ENCODE measurements at regions not wholly inside any gene's neighbourhood (a gene's known extent, or its start where the extent isn't known, plus 50 kb on each side); places are given as distances from the start of the nearest gene placed in this dataset.

DNA sequence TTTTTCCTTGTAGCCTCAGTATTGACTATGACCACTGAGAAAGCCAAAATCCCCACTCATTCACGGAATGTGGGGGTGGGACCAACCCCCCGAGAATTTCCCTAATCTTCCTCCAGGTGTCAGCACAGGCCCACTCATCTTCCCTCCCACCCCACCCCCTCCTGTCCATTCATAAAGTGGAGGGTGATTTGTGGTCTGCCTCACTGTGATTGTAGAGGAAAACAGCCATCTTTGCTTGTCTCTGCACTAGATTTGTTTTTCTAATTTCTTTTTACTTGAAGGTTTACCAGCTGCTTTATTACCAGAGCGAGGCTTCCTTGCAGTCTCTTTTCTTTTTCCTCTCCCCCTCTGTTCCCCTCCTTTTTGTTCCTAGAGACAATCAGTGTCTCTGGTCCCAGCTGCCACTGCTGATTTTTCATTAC, 171.8 kb downstream of the ICOS start:
- peak in 13 of 56 donors; percentile 1 to 27 (median 12) for DNase-seq

DNA sequence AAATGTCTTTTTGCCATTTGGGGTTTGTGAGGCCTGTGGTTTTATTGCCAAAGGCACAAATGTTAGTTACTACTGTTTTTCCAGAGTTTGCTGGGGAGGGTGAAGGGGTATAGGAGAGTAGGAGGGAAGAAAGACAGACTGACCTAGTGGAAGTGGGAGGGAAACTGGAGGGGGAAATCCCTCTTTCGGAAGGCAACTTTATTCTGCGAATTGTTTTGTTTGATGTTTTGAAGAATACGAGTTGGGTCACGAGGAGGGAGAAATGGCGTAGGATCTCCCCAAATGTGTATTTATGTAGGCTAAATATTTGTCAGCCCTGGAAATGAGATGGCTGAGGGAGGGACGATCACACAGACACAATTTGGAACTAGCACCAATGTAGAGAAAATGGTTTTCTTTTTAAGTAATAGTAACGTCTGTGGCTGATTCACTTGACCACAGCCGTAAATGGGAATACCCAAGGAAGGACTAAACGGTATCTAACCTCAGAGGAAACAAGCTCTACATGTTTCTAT, 172.3 kb downstream of the ICOS start:
- no peak for DNase-seq

DNA sequence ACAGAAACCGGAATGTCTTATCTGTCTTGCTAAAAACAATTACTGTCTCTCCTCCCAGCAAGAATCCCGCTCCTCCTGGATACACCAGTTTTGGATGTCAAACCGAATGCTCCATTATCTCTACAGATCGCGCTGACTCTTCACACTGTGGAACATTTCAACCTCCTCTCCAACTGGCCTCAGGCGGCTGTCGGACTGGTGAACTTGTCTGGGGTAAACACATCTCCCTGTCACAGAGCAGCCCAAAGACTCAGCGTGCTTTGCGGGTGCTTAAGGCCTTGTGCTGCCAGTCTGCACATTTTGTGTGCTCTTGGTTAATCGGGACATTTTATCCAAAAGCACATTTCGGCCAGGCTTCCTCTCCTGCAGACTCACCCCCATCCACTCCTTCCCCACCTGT, 173.1 kb downstream of the ICOS start:
- no peak for DNase-seq

DNA sequence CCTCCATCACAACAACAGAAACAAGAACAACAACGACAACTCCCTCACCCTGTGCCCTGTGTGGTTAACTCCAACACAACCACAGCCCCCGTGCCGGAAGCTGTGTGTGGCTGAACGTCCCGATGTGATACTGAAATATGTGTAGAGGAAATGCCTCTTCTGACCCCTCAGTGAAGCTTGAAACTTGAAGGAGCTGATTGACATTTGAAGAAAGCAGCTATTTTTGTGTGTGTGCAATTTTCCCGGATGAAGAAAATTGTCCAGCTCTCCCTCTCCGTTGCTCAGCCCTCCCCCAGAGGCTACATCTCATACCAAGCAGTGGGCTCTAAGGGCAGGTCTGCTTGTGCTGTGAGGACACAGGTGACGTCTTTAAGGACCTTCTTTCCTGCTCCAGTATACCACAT, 173.8 kb downstream of the ICOS start:
- DNase-seq, result no peak

DNA sequence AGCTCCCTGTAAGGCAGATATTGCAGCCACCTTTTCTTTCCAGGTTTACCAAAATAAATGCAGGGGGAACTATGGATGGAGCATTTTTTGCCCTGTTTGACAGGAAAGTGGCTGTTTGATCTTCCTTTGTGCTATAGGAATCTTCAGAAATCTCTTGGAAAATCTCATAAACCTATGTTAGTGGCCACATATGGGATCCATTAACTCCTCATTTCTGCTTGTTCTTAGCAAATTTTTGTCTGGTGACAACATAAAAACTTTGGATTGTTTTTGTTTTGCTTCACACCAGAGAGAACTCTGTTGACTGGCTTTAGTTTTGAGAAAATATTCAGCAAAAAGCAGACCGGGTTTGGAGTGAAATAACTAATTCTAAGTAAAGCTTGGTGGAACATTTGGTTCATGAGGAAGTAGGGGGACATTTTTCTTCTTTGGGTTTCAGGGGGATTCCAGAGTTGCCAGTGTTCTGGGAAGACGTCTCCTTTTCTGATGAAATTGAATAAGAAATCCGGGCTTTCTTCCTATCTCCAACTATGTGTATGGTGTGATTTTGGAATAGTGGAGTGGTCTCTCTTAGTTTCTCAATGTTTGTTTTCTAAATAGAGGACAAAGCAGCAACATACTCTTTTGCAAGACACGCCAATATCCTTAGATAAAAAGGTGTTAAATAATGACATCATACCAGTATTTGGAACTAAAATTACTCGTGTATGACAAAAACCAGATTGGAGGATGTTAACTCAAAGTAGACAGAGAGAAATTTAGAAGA, 174.4 kb downstream of the ICOS start:
- DNase-seq, result no peak

DNA sequence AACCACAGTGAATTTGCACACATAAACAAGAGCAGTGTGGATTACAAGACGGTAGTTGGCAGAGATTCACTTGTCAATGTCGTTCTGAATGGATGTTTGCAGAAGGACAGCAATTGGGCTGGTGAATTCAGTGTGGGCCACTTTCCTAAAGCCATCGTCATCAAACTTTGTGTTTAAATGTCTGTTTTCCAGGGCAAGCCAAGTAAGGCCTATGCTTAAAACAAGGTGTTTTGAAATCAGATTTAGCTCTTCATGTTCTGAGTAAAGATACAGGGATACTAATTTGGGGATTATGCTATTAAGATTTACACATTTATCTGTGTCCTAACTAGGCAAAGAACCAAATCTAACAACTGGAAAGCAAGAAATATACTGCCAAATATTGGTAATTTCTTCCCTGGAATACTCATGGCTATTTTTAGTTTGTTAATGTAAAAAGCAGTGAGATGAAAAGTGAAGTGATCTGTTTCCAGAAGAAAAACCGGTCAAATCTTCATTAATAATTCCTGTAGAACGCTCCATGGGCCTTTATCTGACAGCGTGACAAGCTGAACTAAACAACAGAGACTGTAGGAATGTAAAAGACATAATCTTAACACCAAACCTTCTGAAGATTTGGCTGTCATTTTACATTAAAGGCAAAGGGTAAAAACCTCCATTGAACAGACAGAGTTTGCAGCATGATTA, 175.7 kb downstream of the ICOS start:
- DNase-seq, result no peak

DNA sequence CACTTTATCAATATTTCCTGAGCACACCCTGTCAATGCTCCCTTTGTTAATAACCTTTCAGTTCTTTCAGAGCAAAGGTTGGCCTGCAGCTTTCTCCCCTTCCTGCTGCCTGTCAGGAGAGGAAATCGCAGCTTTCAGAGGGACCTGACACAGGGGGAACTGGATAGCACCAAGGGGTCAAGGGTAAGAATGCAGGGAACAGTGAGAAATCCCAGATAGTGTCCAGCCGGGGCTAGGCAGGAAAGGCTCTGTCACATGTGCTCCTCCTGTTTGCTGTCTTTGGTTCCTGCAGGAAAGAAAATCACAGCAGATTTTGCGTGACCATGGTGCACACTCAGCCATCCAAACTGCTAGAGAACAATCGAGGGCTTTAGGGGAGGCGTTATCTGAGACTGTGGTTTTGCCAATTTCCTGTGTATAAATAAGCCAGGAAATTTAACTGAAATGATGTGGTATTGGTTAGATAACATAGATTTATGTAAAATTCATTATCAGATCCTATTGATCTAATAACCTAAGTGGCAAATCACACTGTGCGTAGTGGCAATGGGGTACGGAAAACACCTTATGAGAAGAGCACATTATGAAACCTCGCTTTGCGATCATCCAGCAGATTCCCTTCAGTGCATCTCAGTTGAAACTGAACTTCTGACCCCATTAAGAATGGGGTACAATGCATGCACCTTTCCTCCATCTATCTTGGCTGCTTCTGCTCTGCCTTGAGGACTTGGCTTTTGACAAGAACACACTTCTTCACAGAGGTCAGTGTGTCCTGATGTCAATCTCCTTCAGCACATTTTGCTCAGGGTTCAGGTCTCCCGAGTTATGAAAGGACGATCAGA, 178.0 kb downstream of the ICOS start:
- no peak for DNase-seq

DNA sequence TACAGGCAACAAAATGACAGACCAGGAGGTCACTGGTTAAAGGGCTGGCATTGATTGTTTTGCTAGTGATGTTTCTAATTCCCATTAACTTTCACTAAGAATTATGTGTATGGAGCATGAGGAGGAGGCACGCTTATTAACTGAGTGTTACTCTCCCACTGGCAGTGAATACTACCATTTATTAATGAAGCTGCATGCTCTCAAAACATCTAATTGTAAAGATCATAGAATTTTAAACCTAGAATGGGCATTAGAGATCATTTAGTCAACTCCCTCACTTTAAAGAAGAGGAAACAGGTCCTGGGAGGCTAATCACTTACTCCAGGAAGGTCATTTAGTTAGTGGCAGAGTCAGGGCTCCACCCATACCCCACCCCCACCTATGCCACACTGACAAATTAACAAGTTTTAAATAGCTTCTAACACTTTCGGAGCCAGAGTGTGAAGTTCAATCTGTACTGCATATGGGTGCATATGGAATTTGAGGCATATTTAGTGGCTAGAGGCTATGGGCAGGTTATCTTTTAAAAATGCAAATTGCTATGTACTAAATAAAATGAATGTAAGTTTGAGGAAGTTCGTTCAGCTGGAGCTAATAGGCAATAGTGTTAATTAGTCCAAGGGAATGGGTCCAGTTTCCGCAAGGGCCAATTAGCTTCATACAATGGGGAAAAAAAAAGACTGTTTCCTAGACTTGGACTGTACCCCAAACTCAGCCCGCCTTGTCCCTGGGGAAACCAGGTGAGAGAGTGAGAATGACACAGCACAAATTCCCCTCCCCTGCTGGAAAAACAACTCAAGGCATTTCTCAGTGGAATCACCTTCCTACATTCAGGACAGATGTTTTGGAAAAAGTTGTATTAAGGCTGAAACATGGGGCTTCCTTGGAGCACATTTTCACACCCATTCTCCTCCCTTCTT, 178.8 kb downstream of the ICOS start:
- DNase-seq, result peak in 14 of 56 donors; percentile 4 to 57 (median 22)

DNA sequence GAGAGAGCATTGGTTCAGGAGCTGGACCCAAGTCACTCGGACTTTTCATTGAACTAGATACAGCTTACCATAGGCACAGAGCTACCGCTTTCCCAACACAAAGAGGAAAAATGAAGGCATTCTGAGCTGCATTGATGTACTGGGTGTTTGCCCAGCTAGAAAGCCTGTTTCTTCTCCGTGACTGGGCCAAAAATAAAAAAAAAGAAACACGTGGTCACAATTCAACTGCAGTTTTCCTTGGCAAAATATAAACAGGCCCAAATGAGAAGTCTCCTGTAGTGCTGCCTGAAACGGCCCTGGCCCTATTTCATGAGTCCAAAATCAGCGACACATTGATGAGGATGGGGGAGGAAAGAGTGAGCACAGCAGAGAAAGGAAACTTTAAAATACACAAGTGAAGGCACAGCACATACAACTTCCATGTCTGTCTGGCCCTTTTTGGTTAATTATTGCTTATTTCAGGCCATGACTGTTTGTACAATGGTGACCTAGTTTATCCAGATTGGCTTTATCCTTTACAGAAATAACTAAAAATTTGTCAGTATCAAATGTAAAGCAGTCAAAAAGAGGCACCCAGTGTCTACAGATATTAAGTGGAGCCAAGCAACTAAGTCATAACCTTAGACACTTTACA, 179.7 kb downstream of the ICOS start:
- peak in 35 of 56 donors; percentile 5 to 61 (median 26) for DNase-seq

DNA sequence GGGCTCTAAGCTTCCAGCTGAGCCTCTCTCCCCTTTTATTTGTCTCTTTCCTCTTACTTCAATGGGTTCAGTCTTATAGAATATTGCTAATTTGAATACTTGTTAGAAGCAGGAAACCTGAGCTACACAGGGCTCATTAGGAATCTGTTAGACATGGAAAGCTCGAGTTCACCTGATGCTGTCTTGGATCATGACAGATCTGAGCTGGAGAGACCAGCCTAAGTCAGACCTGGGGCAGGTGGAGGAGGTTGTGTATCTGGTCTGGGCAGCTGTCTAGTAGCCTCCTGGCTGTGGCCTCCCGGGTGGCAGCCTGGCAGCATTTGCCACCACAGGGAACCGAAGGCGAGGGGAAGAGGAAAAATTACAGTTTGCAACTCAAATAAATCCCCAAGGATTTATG, 185.9 kb downstream of the ICOS start:
- no peak for DNase-seq

DNA sequence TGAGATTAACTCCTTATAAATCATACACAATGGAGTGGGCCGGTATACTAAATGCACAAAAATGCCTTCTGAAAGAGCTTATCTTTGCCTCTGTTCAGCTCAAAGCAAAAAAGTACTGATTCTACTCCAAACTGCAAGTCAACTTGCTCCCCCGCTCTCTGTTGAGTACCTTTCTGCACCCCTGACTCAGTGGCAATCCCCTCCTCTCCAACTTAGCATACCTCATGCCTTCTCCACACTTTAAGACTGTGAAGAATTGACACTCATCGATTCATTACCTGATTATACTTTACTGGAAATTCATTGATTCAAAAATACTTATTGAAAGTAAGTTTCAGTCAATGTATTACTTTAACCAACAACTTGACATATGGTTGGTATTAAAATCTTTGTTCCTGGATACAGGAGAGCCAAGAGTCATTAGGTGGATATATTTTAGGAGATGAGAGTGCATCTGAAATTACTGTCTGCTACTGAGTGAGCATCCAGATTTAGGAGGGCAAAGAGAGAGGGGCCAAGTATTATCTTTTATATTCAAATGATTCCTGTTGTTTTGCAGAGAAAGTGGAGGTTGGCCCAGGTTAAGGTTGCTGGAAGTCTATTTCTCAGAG, 187.7 kb downstream of the ICOS start:
- DNase-seq, result no peak

DNA sequence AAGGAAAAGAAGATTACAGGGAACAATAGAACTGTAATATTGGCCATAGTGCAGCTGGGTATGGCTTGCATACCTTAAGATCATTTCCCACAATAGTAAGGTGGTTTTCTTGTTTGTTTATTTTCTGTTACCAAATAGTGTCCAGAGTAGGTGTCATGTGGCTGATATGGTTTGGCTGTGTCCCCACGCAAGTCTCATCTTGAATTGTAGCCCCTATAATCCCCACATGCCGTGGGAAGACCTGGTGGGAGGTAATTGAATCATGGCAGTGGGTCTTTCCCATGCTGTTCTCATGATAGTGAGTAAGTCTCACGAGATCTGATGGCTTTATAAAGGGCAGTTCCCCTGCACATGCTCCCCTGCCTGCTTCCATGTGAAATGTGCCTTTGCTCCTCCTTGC, 190.1 kb downstream of the ICOS start:
- DNase-seq, result no peak

DNA sequence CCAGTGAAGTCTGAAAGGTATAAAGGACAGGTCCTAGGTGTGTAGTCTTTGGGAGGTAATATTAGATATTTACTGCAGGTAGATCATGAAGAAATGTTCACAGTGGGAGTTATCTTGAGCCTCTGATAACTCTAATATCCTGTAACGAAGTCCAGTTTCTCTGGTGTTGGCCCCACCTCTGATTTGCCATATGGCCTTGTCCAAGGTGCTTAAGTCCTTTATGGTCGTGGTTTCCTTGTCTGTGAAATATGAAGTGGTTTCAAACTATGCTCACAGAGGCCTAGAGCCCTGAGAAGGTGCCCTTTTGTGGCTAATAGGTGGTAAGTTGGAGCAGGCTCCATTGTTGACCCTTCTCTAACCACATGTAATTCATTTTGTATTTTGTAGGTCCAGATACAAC, 190.7 kb downstream of the ICOS start:
- DNase-seq, result no peak

DNA sequence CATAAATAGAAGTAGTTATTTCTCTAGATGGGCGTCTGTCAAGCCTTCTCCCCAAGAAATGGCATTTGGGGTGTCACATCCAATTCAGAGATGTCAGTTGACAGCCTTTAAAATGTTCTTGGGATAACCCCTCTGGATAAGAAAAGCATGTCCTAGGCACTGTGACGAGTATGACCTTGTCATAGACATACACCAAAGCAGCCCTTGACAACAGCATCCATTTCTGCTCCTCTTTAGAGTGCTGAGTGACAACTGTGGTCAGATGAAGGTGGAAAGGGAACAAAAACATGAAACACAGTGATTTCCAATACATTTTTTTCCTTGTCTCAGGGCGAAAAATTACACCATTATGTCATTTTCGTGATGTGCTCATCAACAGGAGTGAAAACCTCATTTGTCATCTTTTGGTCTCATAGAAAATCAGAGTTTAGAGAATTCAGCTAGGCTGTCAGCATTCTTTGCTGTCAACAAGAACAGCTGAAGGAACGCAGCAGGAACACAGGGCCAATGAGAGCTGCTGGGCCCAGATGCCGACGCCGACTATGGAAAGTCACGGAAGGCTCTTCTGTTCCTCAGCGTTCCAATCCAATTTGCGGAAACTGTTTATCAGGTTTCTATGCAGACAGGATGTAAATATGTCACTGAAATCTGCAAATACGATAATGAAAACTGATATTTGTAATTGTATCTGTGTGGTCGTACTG, 193.2 kb downstream of the ICOS start:
- no peak for DNase-seq

DNA sequence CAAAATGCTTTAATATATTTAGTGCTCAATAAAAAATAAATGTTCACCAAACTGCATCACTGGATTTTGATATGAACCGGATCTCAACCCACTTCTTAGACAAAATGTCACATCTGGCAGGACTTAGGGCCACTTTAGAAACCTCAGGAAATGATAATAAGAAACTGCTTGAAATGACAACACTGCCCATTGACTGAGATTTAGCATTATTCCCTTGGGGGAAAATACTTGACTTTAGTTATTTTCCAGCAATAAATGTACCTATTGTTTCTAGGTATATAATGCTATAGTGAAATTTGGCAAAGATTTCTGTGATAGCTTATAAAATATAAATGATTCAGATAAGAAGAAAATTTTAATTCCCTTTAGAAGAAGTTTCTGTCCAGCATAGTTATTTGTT, 195.1 kb downstream of the ICOS start:
- no peak for DNase-seq

DNA sequence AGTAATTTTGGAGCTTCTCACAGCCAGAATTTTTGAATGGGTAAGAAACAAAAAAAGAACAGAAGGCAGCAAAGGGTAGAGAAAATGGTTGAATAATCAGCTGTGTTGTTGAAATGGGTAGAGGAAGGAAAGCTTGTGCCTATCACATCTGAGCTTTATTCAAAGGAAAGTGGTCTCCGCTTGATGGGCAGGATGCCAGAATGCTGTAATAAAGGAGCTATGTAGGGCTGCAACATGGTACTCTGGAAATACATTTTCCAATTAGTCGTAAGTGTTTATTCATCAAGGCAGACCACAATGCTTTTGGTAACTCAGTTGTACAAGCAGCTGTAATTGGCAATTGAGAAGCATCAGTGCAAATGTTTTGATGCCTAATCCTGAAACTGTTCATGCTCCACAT, 196.9 kb downstream of the ICOS start:
- DNase-seq, result no peak

DNA sequence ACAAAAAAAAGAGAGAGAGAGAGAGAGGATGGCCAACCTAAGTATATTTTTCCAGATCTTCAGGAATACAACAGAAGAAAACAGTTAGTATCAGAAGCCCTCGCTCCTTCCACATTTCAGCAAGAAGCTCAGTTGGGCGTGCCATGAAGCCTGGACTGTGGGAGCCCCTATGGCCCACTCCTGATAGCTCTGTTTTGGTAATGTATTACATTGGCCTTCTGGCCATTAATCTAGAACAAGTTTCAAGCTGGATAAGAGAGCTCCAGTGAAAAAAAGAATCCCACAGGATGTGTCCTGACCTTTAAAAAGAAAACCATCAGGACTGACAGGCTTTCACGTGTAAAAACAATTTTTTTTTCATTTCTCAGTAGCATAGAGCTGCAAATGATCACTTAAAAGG, 197.9 kb downstream of the ICOS start:
- DNase-seq, result no peak

DNA sequence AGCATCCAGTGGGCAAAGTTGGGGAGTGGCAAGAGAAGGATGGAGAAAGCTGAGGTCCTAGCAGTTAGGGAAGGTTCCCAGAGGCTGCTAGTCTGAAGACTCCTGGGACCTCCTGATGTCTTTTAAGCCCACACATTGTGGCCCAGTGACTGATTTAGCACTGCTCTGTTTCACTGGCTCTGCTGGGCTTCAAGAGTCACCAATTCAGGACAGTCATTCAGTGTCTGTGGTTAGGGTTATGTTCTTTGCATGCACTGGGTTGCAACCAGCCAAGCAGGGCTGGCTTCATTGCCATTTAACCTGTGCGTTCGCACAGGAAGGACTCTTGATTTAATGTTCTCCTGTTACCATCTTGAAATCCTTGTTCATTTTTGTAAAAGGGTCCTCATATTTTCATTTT, 199.2 kb downstream of the ICOS start:
- no peak for DNase-seq

DNA sequence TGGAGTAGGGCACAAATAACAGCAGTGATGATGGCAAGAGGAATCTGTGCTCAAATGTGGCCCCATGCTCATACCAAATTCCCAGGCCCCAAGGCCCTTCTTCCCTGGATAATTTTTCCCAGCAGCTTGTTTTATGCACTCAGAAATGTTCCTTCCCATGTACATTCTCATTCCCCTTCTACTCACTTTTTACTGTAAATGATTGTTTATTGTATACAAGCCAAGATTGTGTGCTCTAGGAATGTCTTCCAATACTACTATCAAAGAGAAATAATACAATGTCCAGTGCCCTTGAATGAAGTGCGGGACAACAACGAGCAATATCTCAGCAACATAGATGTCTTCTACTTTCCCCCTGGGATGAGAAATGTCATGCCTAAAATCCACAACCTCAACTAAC, 201.6 kb downstream of the ICOS start:
- DNase-seq, result no peak

All from nucleus accumbens (tissue), 56 donors.